Esophagus squamous epithelium (tissue), 5 donors: ENCODE measurements at regions not wholly inside any gene's neighbourhood (a gene's known extent, or its start where the extent isn't known, plus 50 kb on each side); places are given as distances from the start of the nearest gene placed in this dataset.
A peak's percentile ranks its signal among the peaks of the same experiment; 100 is the strongest.
"Not testable (repeated sequence)": the region's sequence is repeated elsewhere in the genome, so short reads cannot be mapped to it uniquely, and the experiment has no call there.

Experiments
- DNase-seq: peaks from one replicate; lab custom pipeline; 2025; lab: John Stamatoyannopoulos, UW
- H3K27ac ChIP-seq, 4 donors: fragments of 200-600 bp; sonication (generic); one replicate each; pipeline ENCODE4 v1.5.1; 2016 to 2019; ENCODE audit warnings: mild to moderate bottlenecking in 1 of 4
- H3K27me3 ChIP-seq, 4 donors: fragments of 200-600 bp; sonication (generic); 1 replicate in 3 of 4; 2 replicates in 1 of 4; pipeline versions ENCODE4 v1.5.1 to v1.6.0; 2017 to 2021; ENCODE audit warnings: antibody characterized with exemption in 1 of 4
- H3K36me3 ChIP-seq, 3 donors: fragments of 200-600 bp; sonication (generic); one replicate each; pipeline ENCODE4 v1.5.1; 2016 to 2019
- H3K4me1 ChIP-seq, 3 donors: fragments of 200-600 bp; sonication (generic); one replicate each; pipeline ENCODE4 v1.5.1; 2017 to 2019
- H3K4me3 ChIP-seq, 4 donors: fragments of 200-600 bp; sonication (generic); 1 replicate in 3 of 4; 2 replicates in 1 of 4; pipeline ENCODE4 v1.5.1; 2016 to 2019; ENCODE audit warnings: mild to moderate bottlenecking in 2 of 4, moderate library complexity in 1 of 4
- H3K9me3 ChIP-seq, 3 donors: fragments of 200-600 bp; sonication (generic); one replicate each; pipeline ENCODE4 v1.5.1; 2016 to 2019
- CTCF ChIP-seq, 6 experiments: fragments of 450-650 bp in 4 of 6; fragments of 200-600 bp in 2 of 6; sonication (generic) in 2 of 6; IDR thresholded peaks; one replicate each; pipeline ENCODE4 v1.5.1; 2016 to 2019; ENCODE audit warnings: antibody characterized with exemption in 6 of 6, mild to moderate bottlenecking in 4 of 6, moderate library complexity in 4 of 6
- POLR2A ChIP-seq, 4 donors: fragments of 450-650 bp; IDR thresholded peaks; one replicate each; pipeline ENCODE4 v1.6.1; 2017; ENCODE audit warnings: antibody characterized with exemption in 4 of 4, mild to moderate bottlenecking in 4 of 4, moderate library complexity in 3 of 4
- WGBS, 2 donors: methylation state at CpG; one replicate each; pipeline ENCODE4 v1.1.5; 2018; 5-methylcytosine and 5-hydroxymethylcytosine counted together
- intact Hi-C: fragments of 100-400 bp; cut with DNase I; formaldehyde crosslinking; loops from one replicate; pipeline ENCODE4 v1.15.0; 2022
- donor health status: DM: yes; HTN: yes; CAD: no.

GRCh38 chr6:26233649-26234420, 131.2 kb upstream of the BTN3A2 start:
- Histone ChIP-seq H3K36me3 (no peaks in the 10 kb centered on the region), H3K27ac (peak overlapping the region; percentile 83 to 95 (median 90)), H3K27me3 (peaks cover 0 to 83% (median 4%) of the 10 kb centered on the region in 4 donors), H3K9me3 (no peaks in the 10 kb centered on the region), H3K4me1 (peaks cover 0 to 35% (median 15%) of the 10 kb centered on the region in 3 donors), H3K4me3 (peak overlapping the region; percentile 31 to 69 (median 62))
- DNase-seq: no peak
- TF ChIP-seq POLR2A (IDR thresholded peaks at IDR 0.05): peak in 2 of 4 donors; percentile 8 to 57
- peak in 1 of 6 experiments; percentile 16 for TF ChIP-seq CTCF (IDR thresholded peaks at IDR 0.05)
- intact Hi-C loops: no loop called here
- WGBS, 2 donors: 1% methylated on average over 30 of the region's 32 CpGs

- DNase-seq: no peak
- H3K27me3 ChIP-seq: peaks cover 0 to 85% (median 4%) of the 10 kb centered on the region in 4 donors
- 1 to 2% methylated on average over 28 to 35 of the region's 36 CpGs for WGBS, 2 donors
- H3K36me3 ChIP-seq: no peaks in the 10 kb centered on the region
- H3K4me1 ChIP-seq: peaks cover 0 to 35% (median 15%) of the 10 kb centered on the region in 3 donors
- TF ChIP-seq CTCF (IDR thresholded peaks at IDR 0.05) (peak in 1 of 6 experiments; percentile 21), POLR2A (IDR thresholded peaks at IDR 0.05) (peak in 3 of 4 donors; percentile 89 to 98 (median 97))
- intact Hi-C loops: no loop called here
- no peaks in the 10 kb centered on the region for H3K9me3 ChIP-seq
- H3K4me3 ChIP-seq: peak overlapping the region; percentile 31 to 69 (median 62)
- H3K27ac ChIP-seq: peak overlapping the region; percentile 83 to 95 (median 90)
Measured at GRCh38 chr6:26234421-26235301, 130.3 kb upstream of the BTN3A2 start.

GRCh38 chr6:26235302-26235670, 129.7 kb upstream of the BTN3A2 start:
- no peak for DNase-seq
- peak overlapping the region; percentile 31 to 69 (median 62) for H3K4me3 ChIP-seq
- WGBS, 2 donors: 9 to 17% methylated on average over 3 of the region's 3 CpGs
- peak overlapping the region; percentile 27 to 95 (median 88) for H3K27ac ChIP-seq
- H3K9me3 ChIP-seq: no peaks in the 10 kb centered on the region
- peaks cover 0 to 91% (median 4%) of the 10 kb centered on the region in 4 donors for H3K27me3 ChIP-seq
- intact Hi-C loops: no loop called here
- peaks cover 5 to 40% (median 15%) of the 10 kb centered on the region in 3 donors for H3K4me1 ChIP-seq
- no peaks in the 10 kb centered on the region for H3K36me3 ChIP-seq
- no peak for TF ChIP-seq POLR2A (IDR thresholded peaks at IDR 0.05)
- no peak for TF ChIP-seq CTCF (IDR thresholded peaks at IDR 0.05)

- 86 to 92% methylated on average over 13 to 18 of the region's 18 CpGs for WGBS, 2 donors
- DNase-seq, intact Hi-C loops, H3K36me3 ChIP-seq, H3K9me3 ChIP-seq: not testable (repeated sequence)
- Histone ChIP-seq H3K4me3 (peak overlapping the region in 1 of 4 donors; percentile 61), H3K4me1 (peaks cover 5 to 44% (median 10%) of the 10 kb centered on the region in 3 donors), H3K27ac (peak overlapping the region in 3 of 4 donors; percentile 89 to 94 (median 93)), H3K27me3 (peaks cover 0 to 84% (median 2%) of the 10 kb centered on the region in 4 donors)
Measured at GRCh38 chr6:26239415-26239814, 125.6 kb upstream of the BTN3A2 start.

- peaks cover 0 to 82% (median 2%) of the 10 kb centered on the region in 4 donors for H3K27me3 ChIP-seq
- no peaks in the 10 kb centered on the region for H3K36me3 ChIP-seq
- peak overlapping the region; percentile 89 to 96 (median 94) for H3K27ac ChIP-seq
- H3K4me3 ChIP-seq: peak overlapping the region; percentile 36 to 76 (median 64)
- H3K4me1 ChIP-seq: peaks cover 5 to 34% (median 10%) of the 10 kb centered on the region in 3 donors
- H3K9me3 ChIP-seq: no peaks in the 10 kb centered on the region
- intact Hi-C loops: no loop called here
- no peak for TF ChIP-seq CTCF (IDR thresholded peaks at IDR 0.05)
- TF ChIP-seq POLR2A (IDR thresholded peaks at IDR 0.05): peak in 3 of 4 donors; percentile 44 to 96 (median 87)
- no peak for DNase-seq
- 1 to 9% methylated on average over 43 to 45 of the region's 49 CpGs for WGBS, 2 donors
Measured at GRCh38 chr6:26240157-26241032, 124.6 kb upstream of the BTN3A2 start.
